Peyer's patch (tissue), 4 donors: ENCODE measurements at regions not wholly inside any gene's neighbourhood (a gene's known extent, or its start where the extent isn't known, plus 50 kb on each side); places are given as distances from the start of the nearest gene placed in this dataset.

Experiments used
- DNase-seq, 3 donors: peaks; one replicate each; pipeline ENCODE4 v3.0.0-alpha.2; 2017 to 2019
- H3K27ac ChIP-seq, 4 donors: fragments of 200-600 bp; sonication (generic); one replicate each; pipeline ENCODE4 v1.5.1; 2016 to 2019
- H3K27me3 ChIP-seq, 2 donors: fragments of 200-600 bp; sonication (generic); one replicate each; pipeline ENCODE4 v1.5.1; 2019
- H3K36me3 ChIP-seq, 3 donors: fragments of 200-600 bp; sonication (generic); one replicate each; pipeline ENCODE4 v1.5.1; 2016 to 2019
- H3K4me1 ChIP-seq, 4 donors: fragments of 200-600 bp; sonication (generic); one replicate each; pipeline ENCODE4 v1.5.1; 2016 to 2019
- H3K4me3 ChIP-seq, 4 donors: fragments of 200-600 bp; sonication (generic); 1 replicate in 3 of 4; 2 replicates in 1 of 4; pipeline ENCODE4 v1.5.1; 2016 to 2019; ENCODE audit warnings: mild to moderate bottlenecking in 1 of 4
- H3K9me3 ChIP-seq, 4 donors: fragments of 200-600 bp; sonication (generic); one replicate each; pipeline ENCODE4 v1.5.1; 2016 to 2019; ENCODE audit warnings: mild to moderate bottlenecking in 1 of 4
- CTCF ChIP-seq, 6 experiments: fragments of 450-650 bp in 4 of 6; fragments of 200-600 bp in 2 of 6; sonication (generic) in 1 of 6; IDR thresholded peaks; one replicate each; pipeline ENCODE4 v1.5.1; 2017 to 2019; ENCODE audit warnings: antibody characterized with exemption in 6 of 6, mild to moderate bottlenecking in 3 of 6, moderate library complexity in 1 of 6
- POLR2A ChIP-seq, 2 donors: fragments of 450-650 bp; IDR thresholded peaks; one replicate each; pipeline ENCODE4 v1.5.1; 2017; ENCODE audit warnings: antibody characterized with exemption in 2 of 2, mild to moderate bottlenecking in 2 of 2, moderate library complexity in 2 of 2

- H3K27me3 ChIP-seq, result no peaks in the 10 kb centered on the region
- no peak overlapping the region for H3K4me3 ChIP-seq
- H3K9me3 ChIP-seq, result no peaks in the 10 kb centered on the region
- no peak for TF ChIP-seq POLR2A (IDR thresholded peaks at IDR 0.05)
- no peak for TF ChIP-seq CTCF (IDR thresholded peaks at IDR 0.05)
- H3K36me3 ChIP-seq, result no peaks in the 10 kb centered on the region
- no peak for DNase-seq
- no peaks in the 10 kb centered on the region for H3K4me1 ChIP-seq
- H3K27ac ChIP-seq, result no peak overlapping the region
Observed at GRCh38 chr6:81682858-81683620, 69.4 kb downstream of the TENT5A start.

GRCh38 chr6:81682235-81682795 is 70.2 kb downstream of the TENT5A start:
- H3K4me3 ChIP-seq, result no peak overlapping the region
- no peaks in the 10 kb centered on the region for H3K27me3 ChIP-seq
- TF ChIP-seq CTCF (IDR thresholded peaks at IDR 0.05), result no peak
- no peak for TF ChIP-seq POLR2A (IDR thresholded peaks at IDR 0.05)

GRCh38 chr6:81669445-81669844 is 83.0 kb downstream of the TENT5A start:
- Histone ChIP-seq H3K9me3 (no peaks in the 10 kb centered on the region), H3K4me3 (no peak overlapping the region), H3K27me3 (no peaks in the 10 kb centered on the region), H3K4me1 (no peaks in the 10 kb centered on the region), H3K27ac (no peak overlapping the region), H3K36me3 (no peaks in the 10 kb centered on the region)
- DNase-seq, result no peak
- TF ChIP-seq POLR2A (IDR thresholded peaks at IDR 0.05) (no peak), CTCF (IDR thresholded peaks at IDR 0.05) (no peak)

More at GRCh38 chr6:81682235-81682795, 70.2 kb downstream of the TENT5A start:
- no peak overlapping the region for H3K27ac ChIP-seq
- no peaks in the 10 kb centered on the region for H3K4me1 ChIP-seq
- H3K9me3 ChIP-seq, result no peaks in the 10 kb centered on the region
- DNase-seq, result no peak
- no peaks in the 10 kb centered on the region for H3K36me3 ChIP-seq

GRCh38 chr6:81668615-81669047 is 83.8 kb downstream of the TENT5A start:
- H3K36me3 ChIP-seq, result no peaks in the 10 kb centered on the region
- H3K9me3 ChIP-seq, result no peaks in the 10 kb centered on the region
- H3K4me3 ChIP-seq, result no peak overlapping the region
- no peak for DNase-seq
- H3K27me3 ChIP-seq, result no peaks in the 10 kb centered on the region
- TF ChIP-seq POLR2A (IDR thresholded peaks at IDR 0.05) (no peak), CTCF (IDR thresholded peaks at IDR 0.05) (no peak)
- H3K4me1 ChIP-seq, result no peaks in the 10 kb centered on the region
- no peak overlapping the region for H3K27ac ChIP-seq

GRCh38 chr6:81666481-81666880 is 86.0 kb downstream of the TENT5A start:
- H3K4me3 ChIP-seq, result no peak overlapping the region
- no peaks in the 10 kb centered on the region for H3K9me3 ChIP-seq
- H3K36me3 ChIP-seq, result no peaks in the 10 kb centered on the region
- no peak for DNase-seq
- no peak for TF ChIP-seq CTCF (IDR thresholded peaks at IDR 0.05)
- no peak for TF ChIP-seq POLR2A (IDR thresholded peaks at IDR 0.05)
- no peak overlapping the region for H3K27ac ChIP-seq
- no peaks in the 10 kb centered on the region for H3K27me3 ChIP-seq
- H3K4me1 ChIP-seq, result no peaks in the 10 kb centered on the region
